ENCODE measurements at regions not wholly inside any gene's neighbourhood (a gene's known extent, or its start where the extent isn't known, plus 50 kb on each side); places are given as distances from the start of the nearest gene placed in this dataset.

DNA sequence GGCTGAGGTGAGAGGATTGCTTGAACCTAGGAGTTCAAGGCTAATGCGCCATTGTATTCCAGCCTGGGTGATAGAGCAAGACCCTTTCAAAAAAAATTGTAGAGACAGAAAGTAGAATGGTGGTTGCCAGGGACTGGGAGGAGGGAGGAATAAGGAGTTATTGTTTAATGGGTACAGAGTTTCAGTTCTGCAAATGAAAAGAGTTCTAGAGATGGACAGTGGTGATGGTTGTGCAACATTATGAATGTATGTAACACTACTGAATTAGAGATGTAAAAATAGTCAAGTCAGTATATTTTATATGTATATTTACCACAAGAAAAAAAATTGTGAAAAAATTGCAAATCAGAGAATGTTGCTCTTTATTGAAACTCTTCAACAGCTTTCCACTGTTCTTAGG, 266.5 kb upstream of the NPY start:
- Histone ChIP-seq H3K4me2 (ENCODE audit: unreplicated experiment) (no peak overlapping the region), H4K20me1 (ENCODE audit: insufficient read depth) (no peaks in the 10 kb centered on the region), H3K36me3 (ENCODE audit: low read depth) (no peaks in the 10 kb centered on the region), H2AFZ (no peak overlapping the region), H3F3A (ENCODE audit: insufficient read depth) (no peaks in the 10 kb centered on the region), H3K9me2 (ENCODE audit: insufficient read depth) (no peaks in the 10 kb centered on the region), H3K27ac (no peak overlapping the region), H3K9me3 (ENCODE audit: low read depth) (no peaks in the 10 kb centered on the region), H3K4me3 (no peak overlapping the region), H3K79me2 (ENCODE audit: insufficient read depth) (no peaks in the 10 kb centered on the region), H3K4me1 (ENCODE audit: insufficient read depth) (no peaks in the 10 kb centered on the region), H3K27me3 (replicated peaks; ENCODE audit: insufficient read depth) (no peaks in the 10 kb centered on the region), H3K9ac (no peak overlapping the region)
- 22 to 29% methylated on average over 1 of the region's 1 CpG for WGBS, 2 experiments (ENCODE audit: low coverage in 1 of 2, low lambda C conversion rate in 2 of 2, missing lambda C conversion rate in 2 of 2)
- in situ Hi-C loops (cut with MboI): no loop called here
- DNase-seq: no peak
- no peak for TF ChIP-seq EZH2 (IDR thresholded peaks at IDR 0.05; ENCODE audit: insufficient read depth, poor library complexity, severe bottlenecking)
- TF ChIP-seq EZH2phosphoT487 (IDR thresholded peaks at IDR 0.05; ENCODE audit: insufficient read depth, low read depth): no peak

- Histone ChIP-seq H3K9me2 (ENCODE audit: insufficient read depth) (no peaks in the 10 kb centered on the region), H3K9ac (no peak overlapping the region), H4K20me1 (ENCODE audit: insufficient read depth) (no peaks in the 10 kb centered on the region), H3K4me2 (ENCODE audit: unreplicated experiment) (no peak overlapping the region), H3K79me2 (ENCODE audit: insufficient read depth) (no peaks in the 10 kb centered on the region), H3K27ac (no peak overlapping the region), H2AFZ (no peak overlapping the region), H3K27me3 (replicated peaks; ENCODE audit: insufficient read depth) (no peaks in the 10 kb centered on the region), H3F3A (ENCODE audit: insufficient read depth) (no peaks in the 10 kb centered on the region), H3K36me3 (ENCODE audit: low read depth) (no peaks in the 10 kb centered on the region), H3K9me3 (ENCODE audit: low read depth) (no peaks in the 10 kb centered on the region), H3K4me3 (no peak overlapping the region), H3K4me1 (ENCODE audit: insufficient read depth) (no peaks in the 10 kb centered on the region)
- DNase-seq: no peak
- TF ChIP-seq EZH2phosphoT487 (IDR thresholded peaks at IDR 0.05; ENCODE audit: insufficient read depth, low read depth) (no peak), EZH2 (IDR thresholded peaks at IDR 0.05; ENCODE audit: insufficient read depth, poor library complexity, severe bottlenecking) (no peak)
- 13 to 32% methylated on average over 2 of the region's 2 CpGs for WGBS, 2 experiments (ENCODE audit: low coverage in 1 of 2, low lambda C conversion rate in 2 of 2, missing lambda C conversion rate in 2 of 2)
- in situ Hi-C loops (cut with MboI): no loop called here
Observed at GRCh38 chr7:24018331-24018730, 265.7 kb upstream of the NPY start.

GRCh38 chr7:24019841-24020240, 264.1 kb upstream of the NPY start:
- Histone ChIP-seq H3K79me2 (ENCODE audit: insufficient read depth) (no peaks in the 10 kb centered on the region), H3K4me3 (no peak overlapping the region), H3F3A (ENCODE audit: insufficient read depth) (no peaks in the 10 kb centered on the region), H3K36me3 (ENCODE audit: low read depth) (no peaks in the 10 kb centered on the region), H4K20me1 (ENCODE audit: insufficient read depth) (no peaks in the 10 kb centered on the region), H3K9ac (no peak overlapping the region), H2AFZ (no peak overlapping the region), H3K9me3 (ENCODE audit: low read depth) (no peaks in the 10 kb centered on the region), H3K27me3 (replicated peaks; ENCODE audit: insufficient read depth) (no peaks in the 10 kb centered on the region), H3K27ac (no peak overlapping the region), H3K4me2 (ENCODE audit: unreplicated experiment) (no peak overlapping the region), H3K9me2 (ENCODE audit: insufficient read depth) (no peaks in the 10 kb centered on the region), H3K4me1 (ENCODE audit: insufficient read depth) (no peaks in the 10 kb centered on the region)
- TF ChIP-seq EZH2 (IDR thresholded peaks at IDR 0.05; ENCODE audit: insufficient read depth, poor library complexity, severe bottlenecking): no peak
- no peak for TF ChIP-seq EZH2phosphoT487 (IDR thresholded peaks at IDR 0.05; ENCODE audit: insufficient read depth, low read depth)
- in situ Hi-C loops (cut with MboI): no loop called here
- WGBS, 2 experiments (ENCODE audit: low coverage in 1 of 2, low lambda C conversion rate in 2 of 2, missing lambda C conversion rate in 2 of 2): 36 to 53% methylated on average over 5 of the region's 5 CpGs
- no peak for DNase-seq

DNA sequence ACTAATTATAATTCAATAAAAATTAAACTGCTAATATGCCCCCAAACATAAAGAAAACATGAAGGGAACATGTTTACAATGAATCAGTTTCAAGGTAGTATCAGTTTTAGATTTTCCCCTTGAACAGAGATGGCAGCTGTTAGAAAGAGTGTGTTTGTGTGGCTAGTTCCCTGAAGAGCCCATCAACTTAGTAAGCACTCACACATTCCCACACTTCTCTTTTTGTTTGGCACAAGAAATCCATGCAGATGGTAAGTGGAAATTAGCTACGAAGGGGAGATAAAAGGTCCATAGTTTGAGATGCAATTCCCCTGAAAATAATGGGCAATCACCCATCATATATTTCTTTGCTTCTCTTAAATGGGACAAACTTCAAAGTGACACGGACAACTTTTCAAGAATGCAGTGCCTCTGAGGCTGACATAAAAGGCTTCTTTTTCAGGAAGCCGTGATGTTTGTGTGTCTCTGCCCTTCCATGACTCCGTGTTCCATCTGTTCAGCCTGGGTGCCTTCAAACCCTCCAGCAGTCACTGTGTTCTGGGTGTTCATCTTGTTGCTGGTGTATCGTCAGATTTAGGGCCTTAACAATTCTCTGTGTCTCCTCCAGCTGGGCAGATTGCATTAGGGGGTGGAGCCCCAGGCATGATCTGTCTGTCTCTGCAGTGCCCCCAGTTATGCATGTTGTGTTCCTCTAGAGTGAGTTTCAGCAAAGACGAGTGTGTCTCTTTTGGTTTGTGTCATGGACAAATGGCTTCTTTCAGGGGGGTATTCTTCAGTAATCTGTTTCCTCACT, 259.5 kb upstream of the NPY start:
- no peak overlapping the region for H3K4me3 ChIP-seq
- H3K79me2 ChIP-seq (ENCODE audit: insufficient read depth): no peaks in the 10 kb centered on the region
- no peak overlapping the region for H3K4me2 ChIP-seq (ENCODE audit: unreplicated experiment)
- in situ Hi-C loops (cut with MboI): no loop called here
- no peaks in the 10 kb centered on the region for H3K4me1 ChIP-seq (ENCODE audit: insufficient read depth)
- DNase-seq: no peak
- H3K27ac ChIP-seq: no peak overlapping the region
- H3K36me3 ChIP-seq (ENCODE audit: low read depth): no peaks in the 10 kb centered on the region
- WGBS, 2 experiments (ENCODE audit: low coverage in 1 of 2, low lambda C conversion rate in 2 of 2, missing lambda C conversion rate in 2 of 2): 6 to 7% methylated on average over 6 of the region's 6 CpGs
- TF ChIP-seq EZH2phosphoT487 (IDR thresholded peaks at IDR 0.05; ENCODE audit: insufficient read depth, low read depth): no peak
- no peak for TF ChIP-seq EZH2 (IDR thresholded peaks at IDR 0.05; ENCODE audit: insufficient read depth, poor library complexity, severe bottlenecking)
- no peaks in the 10 kb centered on the region for H3F3A ChIP-seq (ENCODE audit: insufficient read depth)
- no peaks in the 10 kb centered on the region for H4K20me1 ChIP-seq (ENCODE audit: insufficient read depth)
- H3K27me3 ChIP-seq (replicated peaks; ENCODE audit: insufficient read depth): no peaks in the 10 kb centered on the region
- no peak overlapping the region for H2AFZ ChIP-seq
- no peak overlapping the region for H3K9ac ChIP-seq
- no peaks in the 10 kb centered on the region for H3K9me2 ChIP-seq (ENCODE audit: insufficient read depth)
- H3K9me3 ChIP-seq (ENCODE audit: low read depth): no peaks in the 10 kb centered on the region
